GM10248 (cell line): ENCODE measurements at regions not wholly inside any gene's neighbourhood (a gene's known extent, or its start where the extent isn't known, plus 50 kb on each side); places are given as distances from the start of the nearest gene placed in this dataset.

Experiments used
- CTCF ChIA-PET: fragments of 300-600 bp; sonication (Branson Sonifier 250); formaldehyde crosslinking; extraction: SDS; loops from one replicate; lab custom pipeline; 2021; ENCODE audit warnings: antibody characterized with exemption; lab: Yijun Ruan, JAX
- POLR2A ChIA-PET: fragments of 350-650 bp; sonication (Branson Sonifier 250); formaldehyde crosslinking; extraction: SDS; loops from one replicate; lab custom pipeline; 2020; ENCODE audit warnings: antibody characterized with exemption; lab: Yijun Ruan, JAX
- DNase-seq: peaks from one replicate; pipeline ENCODE4 v3.0.0; 2012; ENCODE audit errors: extremely low spot score
- TF ChIP-seq, protein P1 (sequence below): IDR thresholded peaks from 2 replicates; pipeline ENCODE4 v1.5.1; 2012; ENCODE audit warnings: mild to moderate bottlenecking, low read depth; ENCODE audit errors: extremely low read depth, missing control alignments, control extremely low read depth

GRCh38 chr14:38835874-38836273 lies 267.2 kb downstream of the SEC23A start:
- DNase-seq, result no peak
- POLR2A ChIA-PET, result no interaction called here
- CTCF ChIA-PET, result no interaction called here
- TF ChIP-seq, protein P1, sequence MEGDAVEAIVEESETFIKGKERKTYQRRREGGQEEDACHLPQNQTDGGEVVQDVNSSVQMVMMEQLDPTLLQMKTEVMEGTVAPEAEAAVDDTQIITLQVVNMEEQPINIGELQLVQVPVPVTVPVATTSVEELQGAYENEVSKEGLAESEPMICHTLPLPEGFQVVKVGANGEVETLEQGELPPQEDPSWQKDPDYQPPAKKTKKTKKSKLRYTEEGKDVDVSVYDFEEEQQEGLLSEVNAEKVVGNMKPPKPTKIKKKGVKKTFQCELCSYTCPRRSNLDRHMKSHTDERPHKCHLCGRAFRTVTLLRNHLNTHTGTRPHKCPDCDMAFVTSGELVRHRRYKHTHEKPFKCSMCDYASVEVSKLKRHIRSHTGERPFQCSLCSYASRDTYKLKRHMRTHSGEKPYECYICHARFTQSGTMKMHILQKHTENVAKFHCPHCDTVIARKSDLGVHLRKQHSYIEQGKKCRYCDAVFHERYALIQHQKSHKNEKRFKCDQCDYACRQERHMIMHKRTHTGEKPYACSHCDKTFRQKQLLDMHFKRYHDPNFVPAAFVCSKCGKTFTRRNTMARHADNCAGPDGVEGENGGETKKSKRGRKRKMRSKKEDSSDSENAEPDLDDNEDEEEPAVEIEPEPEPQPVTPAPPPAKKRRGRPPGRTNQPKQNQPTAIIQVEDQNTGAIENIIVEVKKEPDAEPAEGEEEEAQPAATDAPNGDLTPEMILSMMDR, result no peak

GRCh38 chr14:38828183-38828827 lies 274.7 kb downstream of the SEC23A start:
- no peak for DNase-seq
- POLR2A ChIA-PET, result no interaction called here
- CTCF ChIA-PET, result no interaction called here
- TF ChIP-seq, protein P1, result no peak

DNA sequence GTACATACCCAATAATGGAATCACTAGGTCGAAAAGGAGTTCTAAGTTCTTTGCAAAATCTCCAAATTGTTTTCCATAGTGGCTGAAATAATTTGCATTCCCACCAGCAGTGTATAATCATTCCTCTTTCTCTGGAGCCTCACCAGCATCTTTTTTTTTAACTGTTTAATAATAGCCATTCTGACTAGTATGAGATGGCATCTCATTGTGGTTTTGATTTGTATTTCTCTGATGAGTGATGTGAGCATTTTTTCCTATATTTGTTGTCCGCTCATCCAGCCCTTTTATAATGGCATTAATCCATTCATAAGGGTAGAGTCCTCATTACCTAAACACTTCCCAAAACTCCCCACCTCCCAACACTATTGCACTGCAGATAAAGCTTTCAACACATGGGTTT lies 278.3 kb downstream of the SEC23A start:
- TF ChIP-seq, protein P1, result no peak
- DNase-seq, result no peak
- ChIA-PET CTCF (no interaction called here), POLR2A (no interaction called here)

GRCh38 chr14:38818555-38818954 lies 284.5 kb downstream of the SEC23A start:
- CTCF ChIA-PET, result no interaction called here
- DNase-seq, result no peak
- POLR2A ChIA-PET, result no interaction called here
- TF ChIP-seq, protein P1, result no peak

DNA sequence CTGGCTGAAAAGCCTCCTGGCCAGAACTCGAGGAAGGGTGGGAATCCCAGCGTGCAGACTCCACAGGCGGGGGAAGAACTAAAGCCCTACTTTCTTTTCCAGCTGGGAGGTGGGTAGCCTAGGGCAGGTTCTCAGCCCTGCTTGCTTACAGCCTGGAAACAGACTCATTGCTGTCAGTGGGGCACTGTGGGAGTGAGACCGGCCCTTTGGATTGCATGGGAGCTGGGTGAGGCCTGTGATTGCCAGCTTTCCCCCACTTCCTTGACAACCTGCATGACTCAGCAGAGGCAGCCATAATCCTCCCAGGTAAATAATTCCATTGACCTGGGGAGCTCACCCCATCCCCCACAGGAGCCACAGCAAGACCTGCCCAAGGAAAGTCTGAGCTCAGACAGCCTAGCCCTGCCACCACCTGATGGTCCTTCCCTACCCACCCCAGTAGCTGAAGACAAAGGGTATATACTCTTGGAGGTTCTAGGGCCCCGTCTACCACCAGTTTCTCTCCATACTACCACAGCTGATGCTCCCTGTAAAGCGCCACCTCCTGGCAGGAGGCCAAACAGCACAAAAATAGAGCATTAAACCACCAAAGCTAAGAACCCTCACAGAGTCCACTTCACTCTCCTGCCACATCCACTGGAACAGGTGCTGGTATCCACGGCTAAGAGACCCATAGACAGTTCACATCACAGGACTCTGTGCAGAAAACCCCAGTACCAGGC lies 294.1 kb downstream of the SEC23A start:
- DNase-seq, result no peak
- ChIA-PET CTCF (interaction anchor here (0.8 kb wide), 1 partner anchor 59 kb away, joined by 3 read pairs; no protein-coding TSS in a partner anchor), POLR2A (no interaction called here)
- TF ChIP-seq, protein P1, result no peak

DNA sequence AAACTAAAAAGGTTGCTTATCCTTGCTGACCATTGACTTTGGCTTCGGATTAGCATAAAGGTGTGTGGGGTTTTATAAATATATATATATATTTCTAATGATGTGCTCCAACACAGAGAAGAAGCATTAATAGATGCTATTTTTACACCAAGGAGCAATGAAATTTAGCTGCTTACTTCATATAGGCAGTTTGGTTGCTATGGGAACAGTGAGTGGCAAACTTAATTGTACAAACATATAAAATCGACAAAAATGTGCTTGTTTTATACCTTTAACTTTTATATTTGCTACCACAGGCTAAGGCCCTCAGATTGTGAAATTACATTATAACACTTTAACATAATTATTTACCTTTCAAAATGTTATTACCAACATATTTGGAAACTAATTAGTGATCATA lies 303.4 kb downstream of the SEC23A start:
- no peak for DNase-seq
- TF ChIP-seq, protein P1, result no peak
- ChIA-PET CTCF (no interaction called here), POLR2A (no interaction called here)
